GM13977 (cell line): ENCODE measurements at regions not wholly inside any gene's neighbourhood (a gene's known extent, or its start where the extent isn't known, plus 50 kb on each side); places are given as distances from the start of the nearest gene placed in this dataset.
"Not testable (repeated sequence)": the region's sequence is repeated elsewhere in the genome, so short reads cannot be mapped to it uniquely, and the experiment has no call there.

Source experiments
- DNase-seq: peaks from one replicate; pipeline ENCODE4 v3.0.0; 2012; ENCODE audit warnings: low spot score
- in situ Hi-C: fragments of 300-500 bp; cut with MboI; formaldehyde crosslinking; loops from one replicate; pipeline ENCODE4 v1.12.0; 2022; ENCODE audit warnings: low sequenced_read_pairs, low pct_unique_long_range_greater_than_20kb, mixed read lengths, inconsistent platforms; ENCODE audit not compliant: unreplicated experiment
- TF ChIP-seq, protein P1 (sequence below): IDR thresholded peaks from 2 replicates; pipeline ENCODE4 v1.5.1; 2012; ENCODE audit warnings: mild to moderate bottlenecking, control low read depth; ENCODE audit not compliant: insufficient read depth; ENCODE audit errors: extremely low read depth, missing control alignments

DNA sequence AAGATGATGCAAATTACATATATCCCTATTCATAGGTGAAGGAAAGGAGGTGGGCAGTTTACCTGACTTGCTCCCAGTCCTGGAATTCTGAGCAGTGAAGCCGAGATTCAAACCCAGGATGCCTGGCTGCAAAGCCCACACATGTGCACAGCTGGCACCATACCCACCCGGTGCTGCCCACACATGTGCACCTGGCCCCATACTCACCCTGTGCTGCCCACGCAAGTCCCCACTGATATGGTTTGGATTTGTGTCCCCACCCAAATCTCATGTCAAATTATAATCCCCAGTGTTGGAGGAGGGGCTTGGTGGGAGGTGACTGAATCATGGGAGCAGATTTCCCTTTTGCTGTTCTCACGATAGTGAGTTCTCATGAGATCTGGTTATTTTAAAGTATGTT lies 179.2 kb upstream of the C14orf180 start:
- DNase-seq = no peak
- TF ChIP-seq, protein P1, sequence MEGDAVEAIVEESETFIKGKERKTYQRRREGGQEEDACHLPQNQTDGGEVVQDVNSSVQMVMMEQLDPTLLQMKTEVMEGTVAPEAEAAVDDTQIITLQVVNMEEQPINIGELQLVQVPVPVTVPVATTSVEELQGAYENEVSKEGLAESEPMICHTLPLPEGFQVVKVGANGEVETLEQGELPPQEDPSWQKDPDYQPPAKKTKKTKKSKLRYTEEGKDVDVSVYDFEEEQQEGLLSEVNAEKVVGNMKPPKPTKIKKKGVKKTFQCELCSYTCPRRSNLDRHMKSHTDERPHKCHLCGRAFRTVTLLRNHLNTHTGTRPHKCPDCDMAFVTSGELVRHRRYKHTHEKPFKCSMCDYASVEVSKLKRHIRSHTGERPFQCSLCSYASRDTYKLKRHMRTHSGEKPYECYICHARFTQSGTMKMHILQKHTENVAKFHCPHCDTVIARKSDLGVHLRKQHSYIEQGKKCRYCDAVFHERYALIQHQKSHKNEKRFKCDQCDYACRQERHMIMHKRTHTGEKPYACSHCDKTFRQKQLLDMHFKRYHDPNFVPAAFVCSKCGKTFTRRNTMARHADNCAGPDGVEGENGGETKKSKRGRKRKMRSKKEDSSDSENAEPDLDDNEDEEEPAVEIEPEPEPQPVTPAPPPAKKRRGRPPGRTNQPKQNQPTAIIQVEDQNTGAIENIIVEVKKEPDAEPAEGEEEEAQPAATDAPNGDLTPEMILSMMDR = no peak
- in situ Hi-C loops = no loop called here

DNA sequence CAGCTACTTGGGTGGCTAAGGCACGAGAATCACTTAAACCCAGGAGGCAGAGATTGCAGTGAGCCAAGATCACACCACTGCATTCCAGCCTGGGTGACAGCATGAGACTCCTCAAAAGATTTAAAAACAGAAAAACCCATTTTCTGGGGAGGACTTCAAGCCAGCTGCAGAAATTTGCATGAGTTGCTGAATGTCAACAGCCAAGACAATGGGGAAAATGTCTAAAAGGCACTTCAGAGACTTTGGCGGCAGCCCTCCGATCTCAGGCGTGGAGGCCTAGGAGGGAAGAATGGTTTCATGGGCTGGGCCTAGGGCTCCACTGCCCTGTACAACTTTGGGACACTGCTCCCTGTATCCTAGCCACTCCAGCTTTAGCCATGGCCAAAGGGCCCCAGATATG lies 177.8 kb upstream of the C14orf180 start:
- DNase-seq = no peak
- in situ Hi-C loops = no loop called here
- TF ChIP-seq, protein P1 = no peak

DNA sequence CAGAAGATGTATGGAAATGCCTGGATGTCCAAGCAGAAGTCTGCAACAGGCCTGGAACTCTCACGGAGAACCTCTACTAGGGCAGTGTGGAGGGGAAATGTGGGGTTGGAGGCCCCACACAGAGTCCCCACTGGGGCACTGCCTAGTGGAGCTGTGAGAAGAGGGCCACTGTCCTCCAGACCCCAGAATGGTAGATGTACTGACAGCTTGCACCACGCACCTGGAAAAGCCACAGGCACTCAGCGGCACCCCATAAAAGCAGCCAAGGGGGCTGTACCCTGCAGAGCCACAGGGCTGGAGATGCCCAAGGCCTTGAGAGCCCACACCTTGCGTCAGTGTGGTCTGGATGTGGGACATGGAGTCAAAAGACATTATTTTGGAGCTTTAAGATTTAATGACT lies 177.3 kb upstream of the C14orf180 start:
- DNase-seq, in situ Hi-C loops: not testable (repeated sequence)

DNA sequence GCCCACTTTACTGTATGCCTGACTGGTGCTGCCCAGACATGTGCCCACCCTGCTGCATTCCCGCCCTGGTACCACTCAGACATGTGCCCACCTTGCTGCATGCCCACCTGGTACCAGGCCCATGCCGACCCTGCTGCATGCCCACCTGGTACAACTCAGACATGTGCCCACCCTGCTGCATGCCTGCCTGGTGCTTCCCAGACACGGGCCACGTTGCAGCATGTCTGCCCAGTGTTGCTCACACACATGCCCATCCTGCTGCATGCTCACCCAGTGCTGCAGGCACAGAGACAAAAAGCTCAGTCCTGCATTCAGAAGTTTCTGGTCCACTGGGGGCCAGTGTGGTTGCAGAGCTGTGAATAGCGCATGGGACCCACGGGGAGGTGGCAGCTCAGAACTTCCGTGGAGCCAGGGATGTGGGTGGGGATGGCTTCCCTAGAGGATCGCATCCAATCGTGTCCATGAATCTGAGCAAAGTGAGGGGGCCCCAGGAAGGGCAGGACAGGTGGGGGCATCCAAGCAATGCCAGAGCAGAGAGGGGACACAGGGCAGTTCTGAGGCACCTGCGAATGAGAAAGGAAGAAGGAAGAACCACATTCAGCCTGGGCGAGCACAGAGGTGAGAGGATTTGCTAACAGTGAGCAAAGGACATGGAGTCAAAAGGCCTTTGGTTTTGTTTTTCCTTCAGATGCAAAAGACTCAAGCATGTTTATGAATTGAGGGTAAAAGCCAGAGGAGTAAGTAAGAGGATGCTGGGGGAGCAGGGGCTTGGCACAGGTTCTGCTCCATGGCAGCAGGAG lies 175.9 kb upstream of the C14orf180 start:
- TF ChIP-seq, protein P1 = no peak
- no peak for DNase-seq
- in situ Hi-C loops = no loop called here

DNA sequence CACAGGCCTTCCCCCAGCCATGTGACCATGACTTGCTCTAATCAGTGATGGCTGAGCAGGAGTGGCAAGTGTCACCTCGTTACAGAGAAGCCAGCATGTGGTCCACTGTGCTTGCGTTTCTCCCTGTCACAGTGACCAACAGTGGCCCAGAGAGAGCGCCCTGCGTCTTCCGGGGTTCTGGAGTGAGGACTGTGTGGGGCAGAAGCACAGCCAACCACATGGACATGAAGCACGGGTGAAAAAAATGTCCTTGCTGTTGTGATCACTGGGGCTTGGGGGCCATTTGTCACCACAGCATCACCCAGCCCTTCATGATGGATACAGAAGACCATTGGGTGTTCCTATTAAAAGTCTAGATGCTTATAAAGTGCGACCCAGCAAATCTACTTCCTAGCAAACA lies 174.6 kb upstream of the C14orf180 start:
- TF ChIP-seq, protein P1 = no peak
- in situ Hi-C loops = no loop called here
- DNase-seq = no peak

DNA sequence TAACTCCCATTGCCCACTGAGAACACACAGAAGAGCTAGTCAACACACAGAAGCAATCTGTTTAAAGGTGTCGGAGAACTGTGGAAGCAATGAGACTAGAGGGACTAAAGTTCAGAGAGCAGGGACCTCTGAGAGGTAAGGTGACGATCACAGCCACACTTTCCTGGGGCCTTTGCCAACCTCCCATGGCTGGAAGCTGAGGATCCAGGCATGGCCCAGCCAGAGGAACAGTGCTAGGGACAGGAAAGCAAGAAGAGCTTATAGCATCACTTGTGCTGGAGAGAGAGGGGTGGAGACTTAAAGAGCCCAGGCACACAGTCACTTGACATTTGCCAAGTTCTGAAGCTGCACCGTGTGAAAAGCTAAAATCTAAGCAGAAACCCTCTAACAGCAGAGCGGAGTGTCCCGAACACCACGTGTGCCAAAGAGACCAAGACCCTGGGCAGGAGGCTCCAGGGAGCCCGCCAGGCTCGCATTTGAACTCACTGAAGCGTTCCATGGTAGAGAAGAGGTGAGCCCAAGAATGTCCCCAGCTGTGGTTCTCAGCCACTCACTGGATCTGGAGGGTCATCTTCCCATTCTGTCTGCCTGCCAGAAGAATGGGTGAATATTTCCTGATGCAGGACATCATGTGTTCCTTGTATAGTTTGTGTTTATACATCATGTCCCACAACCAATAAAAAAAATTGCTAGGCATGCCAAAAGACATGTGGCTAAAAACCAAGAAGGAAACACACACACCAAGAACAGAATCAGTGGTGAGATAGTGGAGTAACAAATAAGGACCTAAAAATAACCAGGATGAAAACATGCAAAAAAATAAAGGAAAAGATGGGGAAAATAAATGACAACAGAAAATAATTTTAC lies 174.0 kb upstream of the C14orf180 start:
- in situ Hi-C loops = no loop called here
- no peak for DNase-seq
- TF ChIP-seq, protein P1 = no peak

DNA sequence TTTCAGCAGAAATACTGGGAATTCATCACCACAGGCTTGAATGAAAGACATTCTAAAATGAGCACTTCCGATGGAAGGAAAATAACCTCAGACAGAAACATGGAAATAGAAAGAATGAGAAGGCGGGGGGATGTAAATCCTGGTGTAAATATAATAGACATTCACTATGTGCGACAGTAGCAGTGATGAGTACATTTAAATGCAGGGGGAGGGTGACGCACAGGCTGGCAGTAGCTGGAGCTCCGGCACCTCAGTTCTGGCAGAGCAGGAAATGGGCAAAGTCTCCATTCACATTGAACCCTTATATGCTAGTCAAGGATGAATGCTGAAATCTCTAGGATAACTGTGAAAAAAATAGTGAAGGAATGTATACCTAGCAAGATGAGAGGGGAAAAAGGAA lies 172.7 kb upstream of the C14orf180 start:
- TF ChIP-seq, protein P1 = no peak
- DNase-seq = no peak
- in situ Hi-C loops = no loop called here
